NOMO-1 treated with DMSO at 0.1 percent for 48 hours (cell line): ENCODE measurements at regions not wholly inside any gene's neighbourhood (a gene's known extent, or its start where the extent isn't known, plus 50 kb on each side); places are given as distances from the start of the nearest gene placed in this dataset.

Experiments
- DNase-seq: peaks from one replicate; lab custom pipeline; 2025; ENCODE audit not compliant: unreplicated experiment; lab: John Stamatoyannopoulos, UW

DNA sequence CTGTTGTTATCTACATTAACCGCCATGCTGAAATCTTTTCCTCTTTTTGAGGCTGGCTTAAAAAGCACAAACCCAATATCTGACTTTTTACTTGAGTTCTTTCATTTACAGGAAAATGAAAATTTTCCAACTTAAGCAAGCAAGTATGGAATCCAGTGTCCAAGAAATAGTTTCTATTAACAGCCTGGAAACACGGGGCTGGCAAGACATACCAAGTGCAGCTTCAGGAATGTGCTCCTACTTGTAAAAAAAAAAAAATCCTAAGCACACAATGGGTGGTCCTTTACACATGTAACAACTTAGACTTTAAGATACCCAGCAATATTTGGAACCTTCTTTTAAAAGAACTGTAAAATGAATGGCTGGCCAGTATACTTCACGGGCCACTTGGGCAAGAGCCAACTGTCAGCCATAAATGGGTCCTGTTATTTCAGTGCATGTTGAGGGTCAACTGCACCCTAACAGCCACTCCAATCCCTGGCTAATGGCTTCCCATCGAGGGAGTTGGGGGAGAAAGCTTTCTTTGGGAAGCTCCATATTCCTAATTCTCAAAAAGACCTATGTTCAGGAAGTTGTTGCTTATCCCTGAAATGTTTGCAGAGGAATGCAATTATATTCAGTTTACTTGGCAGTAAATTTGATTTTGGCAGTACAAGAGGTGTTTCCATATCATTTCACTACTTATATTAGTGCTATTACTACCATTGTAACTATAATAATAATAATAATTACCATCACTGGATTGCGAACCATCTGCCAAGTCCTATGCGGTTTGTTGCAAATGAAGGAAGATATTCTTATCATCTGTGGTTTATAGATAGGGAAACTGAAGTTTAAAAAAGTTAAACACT lies 236.4 kb upstream of the TMEM72 start:
- DNase-seq, result no peak

DNA sequence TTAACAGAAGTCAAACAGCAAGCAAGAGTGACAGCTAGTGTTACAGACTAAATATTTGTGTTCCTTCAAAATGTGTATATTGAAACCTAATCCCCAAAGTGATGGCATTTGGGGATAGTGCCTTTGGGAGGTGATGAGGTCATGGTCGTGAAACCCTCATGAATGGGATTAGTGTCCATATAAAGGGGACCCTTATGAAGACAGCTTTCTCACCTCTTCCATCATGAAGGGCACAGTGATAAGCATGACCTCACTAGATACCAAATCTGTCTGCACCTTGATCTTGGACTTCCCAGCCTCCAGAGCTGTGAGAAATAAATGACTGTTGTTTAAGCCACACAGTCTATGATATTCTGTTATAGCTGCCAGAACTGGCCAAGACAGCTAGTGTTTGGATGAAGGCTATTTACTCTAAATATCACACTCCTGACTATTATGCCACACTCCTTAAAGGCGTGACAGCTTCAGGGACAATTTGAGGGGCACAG lies 235.7 kb upstream of the TMEM72 start:
- no peak for DNase-seq

DNA sequence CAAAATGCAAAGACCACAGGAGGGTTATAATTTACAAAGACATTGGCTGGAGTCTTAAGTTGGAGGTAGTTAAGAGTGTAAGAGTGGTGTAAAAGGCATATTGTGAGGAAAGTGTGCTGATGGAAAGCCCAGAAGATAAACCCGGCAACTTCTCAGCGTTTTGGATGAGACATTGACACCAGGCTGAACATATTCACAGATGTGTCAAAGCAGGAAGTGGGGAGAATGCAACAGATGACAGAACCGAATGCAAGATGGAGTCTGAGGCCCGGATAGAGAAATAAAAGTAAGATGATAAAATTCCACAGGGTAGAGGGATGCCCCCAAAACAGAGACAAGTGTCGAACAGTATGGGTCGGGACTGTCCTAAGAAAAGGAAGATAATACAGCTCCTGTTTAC lies 230.4 kb upstream of the TMEM72 start:
- DNase-seq, result no peak

DNA sequence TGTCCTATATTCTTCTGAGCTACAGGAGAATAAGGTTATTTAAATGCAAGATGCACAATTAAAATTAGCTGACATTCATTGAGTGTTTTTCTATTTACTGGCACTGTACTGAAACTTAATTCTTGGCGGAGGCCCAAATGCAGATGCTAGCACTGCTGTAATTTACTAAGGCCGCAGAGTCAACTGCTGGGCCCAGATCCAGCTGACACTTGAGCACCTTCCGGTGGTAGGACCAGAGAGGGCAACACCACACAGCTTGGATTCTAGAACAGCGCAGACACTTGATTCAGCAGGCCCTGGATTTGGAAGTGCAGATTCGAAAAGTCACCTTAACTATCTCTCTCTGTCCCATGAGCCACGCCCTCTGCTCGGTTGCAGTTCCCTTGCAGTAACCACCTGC lies 228.6 kb upstream of the TMEM72 start:
- DNase-seq, result no peak

DNA sequence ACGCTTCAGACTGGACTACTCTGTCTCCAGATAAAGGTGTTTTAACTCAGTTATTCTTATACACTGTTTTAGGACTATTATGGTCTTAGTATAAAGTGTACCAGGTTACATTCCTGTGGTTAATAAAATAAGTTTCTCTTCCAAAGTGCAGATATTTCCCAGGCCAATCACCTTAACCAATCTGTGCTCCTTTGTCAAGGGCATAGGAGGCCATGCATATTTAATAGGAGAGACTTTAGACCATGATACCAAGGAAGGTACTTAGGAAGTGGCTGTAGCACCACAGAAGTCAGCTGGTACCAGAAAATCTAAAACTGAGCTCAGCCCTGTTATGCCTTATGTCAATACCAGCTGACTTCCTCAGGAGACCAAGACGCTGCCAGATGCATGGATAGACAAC lies 226.5 kb upstream of the TMEM72 start:
- no peak for DNase-seq

DNA sequence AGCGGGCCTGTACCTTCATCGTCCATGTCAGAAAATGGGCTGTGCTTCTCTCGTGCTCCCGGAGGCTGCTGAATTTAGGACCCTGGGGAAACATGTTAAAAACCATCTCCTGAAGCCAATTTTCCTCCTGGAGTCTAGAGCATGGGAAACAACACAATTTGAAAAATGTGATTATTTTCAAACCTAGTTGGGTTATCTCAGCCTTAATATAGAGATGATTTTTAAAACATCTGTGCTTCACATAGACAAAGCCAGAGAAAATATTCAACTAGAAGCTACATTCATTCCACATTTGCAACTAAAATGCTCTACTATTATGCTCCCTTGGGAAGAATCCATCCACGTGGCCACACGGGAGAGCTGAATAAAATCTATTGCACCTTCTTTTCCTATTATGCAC lies 225.9 kb upstream of the TMEM72 start:
- no peak for DNase-seq

DNA sequence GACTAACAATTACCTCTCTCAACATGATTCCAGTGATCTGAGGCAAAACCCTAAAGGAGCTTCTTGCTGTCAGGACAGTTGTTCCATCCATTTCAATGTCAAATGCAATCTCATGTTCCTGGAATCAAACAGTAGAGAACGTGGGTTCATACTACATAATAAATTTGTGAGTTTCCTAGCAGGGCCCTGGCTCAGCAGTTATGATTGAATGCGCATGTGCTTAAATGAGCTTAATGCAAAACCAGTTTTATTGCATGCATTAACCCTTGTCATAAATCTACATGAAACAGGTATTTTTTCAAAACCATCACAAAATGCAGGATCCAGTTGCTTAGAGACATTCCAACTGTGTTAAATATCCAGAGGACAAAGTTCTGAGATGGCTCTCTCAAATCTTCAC lies 225.4 kb upstream of the TMEM72 start:
- DNase-seq, result no peak

DNA sequence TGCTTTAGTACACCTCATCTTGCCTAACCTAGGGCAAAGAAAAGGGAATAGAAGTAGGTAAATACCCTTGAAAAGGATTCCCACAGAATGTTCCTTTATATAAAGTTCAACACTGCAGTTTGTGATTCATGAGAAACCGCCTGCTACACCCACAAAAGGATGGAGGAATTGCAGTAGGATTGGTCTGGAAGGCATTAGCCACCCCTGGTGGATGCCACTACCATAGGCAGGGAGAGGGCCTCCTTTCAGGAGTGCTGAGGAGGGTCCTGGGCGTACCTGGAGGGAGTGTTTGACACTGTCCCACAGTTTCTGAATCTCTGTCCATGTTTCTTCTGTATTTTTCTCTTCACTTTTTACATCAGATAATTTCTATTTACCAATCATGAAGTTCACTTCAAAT lies 221.8 kb upstream of the TMEM72 start:
- DNase-seq, result no peak

DNA sequence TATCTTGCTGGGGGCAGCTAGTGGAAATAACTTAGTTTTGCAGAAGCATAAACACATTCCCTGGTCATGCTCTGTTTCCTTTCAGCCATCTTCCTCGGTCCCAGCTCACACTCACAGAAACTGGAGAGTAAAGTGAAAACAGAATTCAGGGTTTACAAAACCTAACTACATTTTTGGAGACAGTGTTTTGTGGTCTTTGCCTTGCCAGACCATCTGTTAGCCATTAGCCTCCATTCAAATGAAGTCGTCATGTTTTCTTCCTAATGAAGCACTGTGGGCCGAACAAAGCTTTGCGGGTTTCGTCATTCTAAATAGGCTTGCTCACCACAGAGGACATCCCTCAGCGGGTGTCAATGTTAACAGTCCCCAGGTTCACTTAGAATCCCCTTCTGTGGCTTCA lies 214.6 kb upstream of the TMEM72 start:
- DNase-seq, result no peak

DNA sequence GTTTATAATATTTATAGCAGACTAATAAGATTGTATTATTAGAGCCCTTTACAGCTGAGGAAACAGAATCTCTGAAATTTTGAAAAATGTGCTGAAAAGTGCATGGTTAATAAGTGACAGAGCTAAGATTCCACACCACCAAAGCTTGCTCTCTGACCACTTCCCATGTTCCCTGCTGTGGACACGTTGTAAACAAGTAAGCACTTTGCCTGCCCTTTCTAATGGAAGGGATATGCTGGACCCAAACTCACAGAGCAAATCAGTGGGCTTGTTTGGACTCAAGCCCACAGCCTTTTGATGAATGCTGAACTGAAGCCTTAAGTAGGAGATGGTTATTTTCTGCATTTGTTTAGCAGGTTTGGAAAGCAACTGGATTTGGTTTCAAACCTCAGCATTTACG lies 214.0 kb upstream of the TMEM72 start:
- no peak for DNase-seq

DNA sequence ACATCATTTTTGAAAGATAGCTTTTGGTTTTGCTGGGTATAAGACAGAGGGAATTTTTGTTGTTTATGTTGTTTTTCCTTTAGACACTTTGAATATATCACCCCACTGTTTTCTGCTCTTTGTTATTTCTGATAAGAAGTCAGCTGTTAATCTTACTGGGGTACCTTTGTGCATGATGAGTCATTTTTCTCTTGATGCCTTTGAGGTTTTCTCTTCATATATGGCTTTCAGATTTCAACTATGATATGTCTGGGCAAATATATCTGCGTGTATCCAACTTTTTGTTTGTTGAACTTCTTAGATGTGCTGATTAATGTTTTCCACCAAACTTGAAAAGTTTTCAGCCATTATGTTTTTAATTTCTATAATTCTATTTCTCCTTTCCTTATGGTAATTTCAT lies 208.6 kb upstream of the TMEM72 start:
- DNase-seq, result no peak

DNA sequence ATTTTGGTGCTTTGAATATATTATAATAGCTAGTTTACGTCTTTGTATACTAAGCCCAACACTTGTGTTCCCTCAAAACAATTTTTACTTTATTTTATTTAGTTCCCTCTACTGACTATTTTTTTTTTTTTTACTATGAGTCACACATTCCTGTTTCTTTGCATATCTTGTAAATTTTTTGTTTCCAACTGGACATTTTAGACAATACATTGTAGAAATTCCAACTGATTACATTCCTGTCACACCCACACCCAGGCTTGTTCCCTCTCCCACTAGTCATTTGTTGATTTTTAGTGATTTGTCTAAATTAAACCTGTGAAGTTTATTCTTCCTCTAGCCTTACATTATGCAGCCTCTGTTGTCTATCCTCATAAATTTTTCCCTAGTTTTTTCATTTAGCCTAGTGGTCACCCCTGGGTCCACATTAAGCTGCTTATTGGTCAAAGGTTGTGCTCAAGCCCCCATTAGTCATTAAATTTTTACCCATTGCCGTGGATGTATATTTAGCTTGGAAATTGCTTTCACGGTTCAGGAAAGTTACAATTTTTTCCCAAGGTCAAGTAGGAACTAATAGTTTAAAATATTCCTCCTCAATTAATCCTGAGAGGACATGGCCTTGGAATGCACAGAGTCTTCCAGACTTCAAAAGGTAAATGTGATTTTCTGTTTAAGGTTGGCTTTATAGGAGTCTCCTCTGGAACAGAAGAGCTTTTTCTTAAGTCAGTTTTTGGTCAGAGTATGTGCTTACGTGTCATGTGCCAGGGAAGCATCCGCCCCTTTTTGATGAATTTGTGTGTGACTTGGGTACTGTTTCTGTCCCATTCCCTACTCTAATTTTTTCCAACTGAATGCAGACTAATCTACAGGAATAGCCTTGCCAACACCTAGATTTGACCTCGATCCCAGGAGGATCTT lies 207.6 kb upstream of the TMEM72 start:
- no peak for DNase-seq

DNA sequence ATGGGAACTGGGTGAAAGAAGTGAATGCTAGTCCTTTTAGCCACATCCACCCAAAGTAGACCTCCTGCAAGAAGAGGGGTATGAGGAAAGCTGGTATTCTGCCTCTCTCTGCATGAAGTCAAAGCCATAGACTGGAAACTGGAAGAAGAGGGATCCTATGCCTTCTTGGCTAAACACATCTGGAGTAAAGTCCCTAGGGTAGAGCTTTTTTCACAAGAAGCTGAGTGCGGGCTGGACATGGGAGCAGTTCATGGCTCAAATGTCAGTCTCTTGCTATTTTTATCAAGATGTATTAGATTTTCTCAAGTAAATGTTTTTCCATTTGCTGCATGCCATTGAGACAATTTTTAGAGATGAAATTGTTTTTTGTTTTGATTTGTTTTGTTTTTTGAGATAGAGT lies 206.5 kb upstream of the TMEM72 start:
- no peak for DNase-seq

DNA sequence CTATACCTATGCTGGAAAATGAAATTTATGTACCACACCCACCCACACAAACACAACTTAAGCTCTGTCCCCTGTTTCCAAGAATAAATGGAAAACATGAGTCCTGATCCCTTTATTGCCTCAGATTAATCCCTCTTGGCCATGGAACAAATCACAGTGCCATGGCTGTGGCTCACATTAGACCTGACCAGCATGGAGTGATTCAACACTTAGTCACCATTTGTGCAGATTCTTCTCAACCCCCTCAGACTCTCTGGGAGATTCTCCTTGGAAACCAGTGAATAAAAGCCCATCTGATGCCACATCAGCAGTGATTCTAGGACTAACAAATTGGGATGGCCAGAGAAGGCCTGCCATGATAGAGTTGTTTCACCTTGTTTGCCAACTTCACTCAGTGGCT lies 204.4 kb upstream of the TMEM72 start:
- DNase-seq, result no peak

DNA sequence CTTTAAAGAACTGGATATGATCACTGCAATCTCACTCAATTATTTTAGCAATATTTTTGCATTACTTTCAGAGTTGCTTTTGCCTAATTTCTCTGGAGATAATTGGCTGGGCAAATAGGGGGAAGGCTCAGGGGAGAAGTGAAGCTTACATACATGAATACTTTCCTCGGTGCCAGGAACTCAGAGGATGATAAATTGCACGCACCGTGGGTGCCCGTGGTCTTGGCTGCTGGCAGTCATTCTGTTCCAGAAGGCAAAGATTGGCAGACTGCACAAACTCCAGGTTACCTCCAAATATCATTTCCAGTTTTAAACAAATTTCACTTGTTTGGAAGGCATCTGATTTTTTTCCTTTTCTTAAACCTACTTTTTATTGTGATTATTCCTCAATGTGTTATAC lies 197.8 kb upstream of the TMEM72 start:
- no peak for DNase-seq

DNA sequence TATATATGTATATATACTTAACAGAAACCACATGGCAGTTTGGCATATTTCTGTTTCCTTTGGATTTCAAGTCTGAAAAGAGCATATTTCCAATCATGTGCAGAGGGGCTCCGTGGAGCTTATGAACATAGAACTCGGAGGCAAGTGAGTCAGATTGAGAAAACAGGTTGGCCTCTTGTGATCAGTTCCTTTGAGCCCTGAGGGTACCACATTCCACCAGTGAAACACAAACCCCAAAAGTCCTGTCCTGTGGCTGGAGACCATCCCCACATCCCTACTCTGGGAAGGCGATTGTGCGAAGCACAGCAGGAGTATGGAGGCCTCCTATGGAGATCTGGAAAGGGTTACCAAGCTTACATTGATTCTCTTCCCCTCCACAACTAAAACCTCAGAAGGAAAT lies 196.7 kb upstream of the TMEM72 start:
- no peak for DNase-seq

DNA sequence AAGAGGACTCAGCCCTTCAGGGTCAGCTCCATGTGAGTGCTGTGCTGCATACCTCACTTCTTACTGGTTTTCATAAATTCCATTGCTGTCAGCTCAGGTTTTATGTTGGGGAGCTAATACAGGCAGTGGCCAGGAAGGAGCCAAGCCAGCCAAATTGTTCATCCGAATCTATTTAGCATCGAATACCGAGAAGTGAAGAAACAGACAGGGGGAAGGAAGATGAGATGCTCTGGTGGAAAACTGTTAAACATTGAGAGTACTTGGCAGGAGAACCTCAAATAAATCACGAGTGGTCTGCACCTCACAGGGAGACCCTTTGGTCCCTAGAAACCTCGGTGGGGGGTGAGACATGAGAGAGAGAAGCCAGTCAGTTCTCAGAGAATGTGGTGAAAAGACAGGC lies 196.0 kb upstream of the TMEM72 start:
- DNase-seq, result no peak

DNA sequence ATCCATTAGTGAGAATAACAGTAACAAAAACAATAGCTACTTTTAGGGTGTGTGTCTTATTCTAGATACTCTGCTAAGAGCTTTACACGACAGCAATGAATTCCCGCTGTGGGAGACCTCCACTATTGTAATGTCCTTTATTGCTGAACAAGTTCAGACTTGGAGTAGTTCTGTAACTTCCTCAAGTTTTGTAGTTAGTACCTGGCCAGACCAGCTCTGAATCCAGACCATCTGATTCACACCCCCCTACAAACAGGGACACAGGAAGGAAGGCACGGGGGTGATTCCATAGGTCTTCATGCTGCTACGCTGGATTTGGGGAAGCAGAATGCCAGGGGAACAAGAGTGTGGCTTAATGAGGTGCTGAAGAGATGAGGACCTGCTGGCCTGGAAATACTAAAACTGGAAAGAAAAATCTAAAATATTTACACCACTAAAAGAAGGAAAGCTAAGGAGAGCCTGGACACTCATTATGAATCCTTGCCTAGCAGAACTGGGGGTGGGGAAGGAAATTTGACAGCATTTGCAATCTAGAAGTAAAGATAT lies 194.6 kb upstream of the TMEM72 start:
- DNase-seq, result no peak

DNA sequence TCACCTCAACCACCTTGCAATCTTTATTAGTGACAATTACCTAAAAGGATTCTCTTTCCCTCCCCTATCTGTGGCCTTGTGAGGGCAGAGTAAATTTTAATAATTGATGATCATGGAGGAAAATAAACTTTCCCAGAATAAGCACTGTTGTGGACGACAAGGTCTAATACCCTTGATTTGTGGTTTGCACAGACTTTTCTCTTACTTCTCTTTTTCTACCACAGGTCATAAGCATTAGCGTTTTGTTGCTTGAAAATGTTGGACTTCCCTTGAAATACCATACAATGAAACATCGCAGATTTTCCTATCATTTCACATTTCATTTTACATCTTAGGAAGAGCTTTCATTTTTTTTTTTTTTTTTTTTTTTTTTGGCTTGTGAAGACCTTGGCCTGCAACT lies 188.1 kb upstream of the TMEM72 start:
- peak; percentile 72 for DNase-seq

DNA sequence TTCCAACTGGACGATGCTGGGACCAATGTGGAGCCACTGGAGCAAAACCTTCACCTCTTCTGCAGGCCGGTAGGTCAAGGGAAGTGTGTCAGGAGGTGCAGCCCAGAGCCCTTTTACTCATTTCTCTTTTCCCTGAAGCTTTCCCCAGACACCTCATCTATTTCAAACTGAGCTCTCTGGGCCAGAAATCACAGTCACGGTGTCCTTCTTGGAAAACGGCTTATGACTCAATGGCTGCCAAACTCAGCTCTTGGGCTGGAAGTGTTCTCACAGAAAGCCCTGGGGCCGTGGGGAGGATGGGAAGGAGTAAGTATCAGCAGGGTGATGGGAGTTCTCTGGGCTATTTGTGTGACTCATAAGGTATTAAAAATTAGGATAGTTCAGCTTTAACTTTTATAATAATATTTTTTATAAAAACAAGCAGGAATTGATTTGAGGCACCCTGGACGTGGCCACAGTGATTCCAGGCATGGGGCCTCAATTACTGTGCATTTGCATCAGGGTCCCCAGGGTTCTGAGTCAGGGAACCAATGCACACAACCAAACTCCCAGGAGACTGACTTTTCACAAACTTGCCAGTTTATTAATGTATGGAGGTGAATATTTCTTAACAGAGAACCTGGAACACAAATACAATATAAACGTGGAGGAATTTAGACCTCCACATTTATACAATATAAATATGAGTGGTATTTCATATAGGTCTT lies 187.4 kb upstream of the TMEM72 start:
- no peak for DNase-seq
